ENCODE measurements at regions not wholly inside any gene's neighbourhood (a gene's known extent, or its start where the extent isn't known, plus 50 kb on each side); places are given as distances from the start of the nearest gene placed in this dataset.

- no peaks in the 10 kb centered on the region for H3K36me3 ChIP-seq
- no peaks in the 10 kb centered on the region for H3K27me3 ChIP-seq (replicated peaks)
- no peak overlapping the region for H3K4me3 ChIP-seq
- H3K9me3 ChIP-seq (replicated peaks), result no peaks in the 10 kb centered on the region
- no peak overlapping the region for H3K27ac ChIP-seq
- no peaks in the 10 kb centered on the region for H3K4me1 ChIP-seq (replicated peaks)
- DNase-seq (ENCODE audit: low read depth in 1 of 2, low spot score in 2 of 2), result no peak
These were observed 461.4 kb upstream of the ONECUT1 start for GRCh38 chr15:53251523-53251922.

GRCh38 chr15:53247041-53247708, 457.0 kb upstream of the ONECUT1 start:
- H3K27me3 ChIP-seq (replicated peaks), result no peaks in the 10 kb centered on the region
- H3K9me3 ChIP-seq (replicated peaks), result no peaks in the 10 kb centered on the region
- H3K4me1 ChIP-seq (replicated peaks), result no peaks in the 10 kb centered on the region
- H3K36me3 ChIP-seq, result no peaks in the 10 kb centered on the region
- no peak overlapping the region for H3K4me3 ChIP-seq
- DNase-seq (ENCODE audit: low read depth in 1 of 2, low spot score in 2 of 2), result no peak
- no peak overlapping the region for H3K27ac ChIP-seq

GRCh38 chr15:53246404-53246803, 456.3 kb upstream of the ONECUT1 start:
- Histone ChIP-seq H3K27ac (no peak overlapping the region), H3K4me3 (no peak overlapping the region), H3K27me3 (replicated peaks) (no peaks in the 10 kb centered on the region), H3K4me1 (replicated peaks) (no peaks in the 10 kb centered on the region), H3K36me3 (no peaks in the 10 kb centered on the region), H3K9me3 (replicated peaks) (no peaks in the 10 kb centered on the region)
- no peak for DNase-seq (ENCODE audit: low read depth in 1 of 2, low spot score in 2 of 2)

- Histone ChIP-seq H3K4me1 (replicated peaks) (no peaks in the 10 kb centered on the region), H3K27me3 (replicated peaks) (no peaks in the 10 kb centered on the region), H3K27ac (no peak overlapping the region), H3K36me3 (no peaks in the 10 kb centered on the region), H3K4me3 (no peak overlapping the region), H3K9me3 (replicated peaks) (no peaks in the 10 kb centered on the region)
- DNase-seq (ENCODE audit: low read depth in 1 of 2, low spot score in 2 of 2), result no peak
These were observed 443.7 kb upstream of the ONECUT1 start for GRCh38 chr15:53233801-53234200.

GRCh38 chr15:53230473-53230872, 440.3 kb upstream of the ONECUT1 start:
- Histone ChIP-seq H3K27me3 (replicated peaks) (no peaks in the 10 kb centered on the region), H3K9me3 (replicated peaks) (no peaks in the 10 kb centered on the region), H3K36me3 (no peaks in the 10 kb centered on the region), H3K4me3 (no peak overlapping the region), H3K27ac (no peak overlapping the region), H3K4me1 (replicated peaks) (no peaks in the 10 kb centered on the region)
- DNase-seq (ENCODE audit: low read depth in 1 of 2, low spot score in 2 of 2), result no peak

- Histone ChIP-seq H3K27me3 (replicated peaks) (no peaks in the 10 kb centered on the region), H3K4me1 (replicated peaks) (no peaks in the 10 kb centered on the region), H3K9me3 (replicated peaks) (no peaks in the 10 kb centered on the region), H3K36me3 (no peaks in the 10 kb centered on the region), H3K4me3 (no peak overlapping the region), H3K27ac (no peak overlapping the region)
- no peak for DNase-seq (ENCODE audit: low read depth in 1 of 2, low spot score in 2 of 2)
These were observed 436.4 kb upstream of the ONECUT1 start for GRCh38 chr15:53226559-53226958.

GRCh38 chr15:53225781-53226180, 435.6 kb upstream of the ONECUT1 start:
- H3K4me3 ChIP-seq, result no peak overlapping the region
- H3K36me3 ChIP-seq, result no peaks in the 10 kb centered on the region
- no peak overlapping the region for H3K27ac ChIP-seq
- H3K4me1 ChIP-seq (replicated peaks), result no peaks in the 10 kb centered on the region
- no peak for DNase-seq (ENCODE audit: low read depth in 1 of 2, low spot score in 2 of 2)
- H3K27me3 ChIP-seq (replicated peaks), result no peaks in the 10 kb centered on the region
- H3K9me3 ChIP-seq (replicated peaks), result no peaks in the 10 kb centered on the region

- Histone ChIP-seq H3K27ac (no peak overlapping the region), H3K4me1 (replicated peaks) (no peaks in the 10 kb centered on the region), H3K27me3 (replicated peaks) (no peaks in the 10 kb centered on the region), H3K9me3 (replicated peaks) (no peaks in the 10 kb centered on the region), H3K36me3 (no peaks in the 10 kb centered on the region), H3K4me3 (no peak overlapping the region)
- no peak for DNase-seq (ENCODE audit: low read depth in 1 of 2, low spot score in 2 of 2)
These were observed 434.2 kb upstream of the ONECUT1 start for GRCh38 chr15:53224371-53224770.

- no peaks in the 10 kb centered on the region for H3K27me3 ChIP-seq (replicated peaks)
- DNase-seq (ENCODE audit: low read depth in 1 of 2, low spot score in 2 of 2), result no peak
- no peaks in the 10 kb centered on the region for H3K9me3 ChIP-seq (replicated peaks)
- no peaks in the 10 kb centered on the region for H3K4me1 ChIP-seq (replicated peaks)
- H3K27ac ChIP-seq, result no peak overlapping the region
- no peaks in the 10 kb centered on the region for H3K36me3 ChIP-seq
- H3K4me3 ChIP-seq, result no peak overlapping the region
These were observed 433.7 kb upstream of the ONECUT1 start for GRCh38 chr15:53223815-53224214.

GRCh38 chr15:53218666-53219580, 428.8 kb upstream of the ONECUT1 start:
- no peaks in the 10 kb centered on the region for H3K4me1 ChIP-seq (replicated peaks)
- no peaks in the 10 kb centered on the region for H3K9me3 ChIP-seq (replicated peaks)
- no peaks in the 10 kb centered on the region for H3K36me3 ChIP-seq
- DNase-seq (ENCODE audit: low read depth in 1 of 2, low spot score in 2 of 2), result no peak
- no peaks in the 10 kb centered on the region; the same call in 1 of the 2 replicates for H3K27me3 ChIP-seq (replicated peaks)
- H3K4me3 ChIP-seq, result no peak overlapping the region
- H3K27ac ChIP-seq, result no peak overlapping the region

GRCh38 chr15:53216036-53216435, 425.9 kb upstream of the ONECUT1 start:
- no peaks in the 10 kb centered on the region; the same call in 1 of the 2 replicates for H3K27me3 ChIP-seq (replicated peaks)
- no peaks in the 10 kb centered on the region for H3K9me3 ChIP-seq (replicated peaks)
- no peak overlapping the region for H3K27ac ChIP-seq
- no peaks in the 10 kb centered on the region for H3K4me1 ChIP-seq (replicated peaks)
- H3K36me3 ChIP-seq, result no peaks in the 10 kb centered on the region
- no peak for DNase-seq (ENCODE audit: low read depth in 1 of 2, low spot score in 2 of 2)
- H3K4me3 ChIP-seq, result no peak overlapping the region

- Histone ChIP-seq H3K4me1 (replicated peaks) (0 out of 2 replicates have a peak, but pooled peaks cover 3% of the 10 kb centered on the region), H3K27ac (no peak overlapping the region), H3K9me3 (replicated peaks) (no peaks in the 10 kb centered on the region), H3K4me3 (no peak overlapping the region), H3K27me3 (replicated peaks) (no peaks in the 10 kb centered on the region; the same call in 1 of the 2 replicates), H3K36me3 (no peaks in the 10 kb centered on the region)
- no peak for DNase-seq (ENCODE audit: low read depth in 1 of 2, low spot score in 2 of 2)
These were observed 423.2 kb upstream of the ONECUT1 start for GRCh38 chr15:53213336-53213735.

GRCh38 chr15:53212785-53213184, 422.6 kb upstream of the ONECUT1 start:
- no peaks in the 10 kb centered on the region; the same call in 1 of the 2 replicates for H3K27me3 ChIP-seq (replicated peaks)
- H3K4me3 ChIP-seq, result no peak overlapping the region
- no peaks in the 10 kb centered on the region for H3K9me3 ChIP-seq (replicated peaks)
- 0 out of 2 replicates have a peak, but pooled peaks cover 3% of the 10 kb centered on the region for H3K4me1 ChIP-seq (replicated peaks)
- no peak overlapping the region for H3K27ac ChIP-seq
- H3K36me3 ChIP-seq, result no peaks in the 10 kb centered on the region
- DNase-seq (ENCODE audit: low read depth in 1 of 2, low spot score in 2 of 2), result no peak

GRCh38 chr15:53210653-53211052, 420.5 kb upstream of the ONECUT1 start:
- H3K27ac ChIP-seq, result no peak overlapping the region
- H3K27me3 ChIP-seq (replicated peaks), result no peaks in the 10 kb centered on the region
- H3K9me3 ChIP-seq (replicated peaks), result no peaks in the 10 kb centered on the region
- 0 out of 2 replicates have a peak, but pooled peaks cover 3% of the 10 kb centered on the region for H3K4me1 ChIP-seq (replicated peaks)
- no peaks in the 10 kb centered on the region for H3K36me3 ChIP-seq
- H3K4me3 ChIP-seq, result no peak overlapping the region
- no peak for DNase-seq (ENCODE audit: low read depth in 1 of 2, low spot score in 2 of 2)
